Fibroblast of villous mesenchyme (primary cell): ENCODE measurements at regions not wholly inside any gene's neighbourhood (a gene's known extent, or its start where the extent isn't known, plus 50 kb on each side); places are given as distances from the start of the nearest gene placed in this dataset.

Experiments used
- DNase-seq: peaks from one replicate; pipeline ENCODE4 v3.0.0-alpha.2; 2010; ENCODE audit warnings: low read depth
- H3K4me3 ChIP-seq: 2 replicates; pipeline ENCODE4 v1.5.1; 2011; ENCODE audit warnings: low read depth, mild to moderate bottlenecking, low read length
- CTCF ChIP-seq: IDR thresholded peaks from 2 replicates; pipeline ENCODE4 v1.5.1; 2012; ENCODE audit warnings: low read depth, mild to moderate bottlenecking, low read length; ENCODE audit not compliant: insufficient read depth

GRCh38 chr12:40505327-40505726, 186.9 kb upstream of the CNTN1 start:
- DNase-seq = no peak
- no peak for TF ChIP-seq CTCF
- no peak overlapping the region for H3K4me3 ChIP-seq

- TF ChIP-seq CTCF = no peak
- no peak overlapping the region for H3K4me3 ChIP-seq
- DNase-seq = no peak
These were observed 183.8 kb upstream of the CNTN1 start for GRCh38 chr12:40508421-40508820.

- DNase-seq = no peak
- TF ChIP-seq CTCF = no peak
These were observed 180.9 kb upstream of the CNTN1 start for GRCh38 chr12:40511341-40511740.

GRCh38 chr12:40515041-40515816, 177.0 kb upstream of the CNTN1 start:
- TF ChIP-seq CTCF = no peak
- DNase-seq = peak; percentile 4
- no peak overlapping the region for H3K4me3 ChIP-seq

More at GRCh38 chr12:40511341-40511740, 180.9 kb upstream of the CNTN1 start:
- H3K4me3 ChIP-seq = no peak overlapping the region

GRCh38 chr12:40522837-40523236, 169.4 kb upstream of the CNTN1 start:
- TF ChIP-seq CTCF = no peak
- no peak overlapping the region for H3K4me3 ChIP-seq
- DNase-seq = no peak

GRCh38 chr12:40525054-40525453, 167.2 kb upstream of the CNTN1 start:
- no peak for TF ChIP-seq CTCF
- H3K4me3 ChIP-seq = no peak overlapping the region
- no peak for DNase-seq

GRCh38 chr12:40534828-40535227, 157.4 kb upstream of the CNTN1 start:
- DNase-seq = no peak
- H3K4me3 ChIP-seq = no peak overlapping the region
- no peak for TF ChIP-seq CTCF
